ENCODE measurements at regions not wholly inside any gene's neighbourhood (a gene's known extent, or its start where the extent isn't known, plus 50 kb on each side); places are given as distances from the start of the nearest gene placed in this dataset.

- DNase-seq (ENCODE audit: low spot score): no peak
These were observed 628.6 kb upstream of the CCDC54 start for GRCh38 chr3:106748472-106749262.

DNA sequence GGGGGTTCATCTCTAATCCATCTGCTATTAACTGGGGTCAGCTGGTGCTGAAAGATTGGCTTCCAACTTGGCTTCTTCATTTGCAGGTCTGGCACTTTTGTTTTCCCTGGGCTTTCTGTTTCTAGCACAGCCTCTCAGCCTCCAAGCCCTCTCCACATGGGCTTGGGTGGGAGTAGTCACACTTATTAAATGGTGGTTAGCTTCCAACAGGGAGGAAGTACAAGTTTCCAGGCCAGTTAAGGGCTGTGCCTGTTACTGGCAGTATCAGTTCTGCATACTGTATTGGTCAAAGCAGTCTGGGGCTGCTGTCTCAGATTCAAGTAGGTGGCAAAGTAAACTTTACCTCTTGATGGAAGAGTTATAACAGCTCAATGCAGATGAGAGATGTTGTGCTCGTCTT is 627.1 kb upstream of the CCDC54 start:
- no peak for DNase-seq (ENCODE audit: low spot score)

DNA sequence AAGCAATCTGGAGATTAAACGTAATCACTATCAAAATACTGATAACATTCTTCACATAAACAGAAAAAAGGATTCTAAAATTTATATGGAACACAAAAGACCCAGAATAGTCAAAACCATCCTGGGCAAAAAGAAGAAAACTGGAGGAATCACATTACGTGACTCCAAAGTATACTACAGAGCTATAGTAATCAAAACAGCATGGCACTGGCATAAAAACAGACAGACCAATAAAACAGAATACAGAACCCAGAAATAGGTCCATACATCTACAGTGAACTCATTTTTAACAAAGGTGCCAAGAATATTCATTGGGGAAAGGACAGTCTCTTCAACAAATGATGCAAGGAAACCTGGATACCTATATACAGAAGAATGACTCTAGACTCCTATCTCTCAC is 621.9 kb upstream of the CCDC54 start:
- DNase-seq (ENCODE audit: low spot score): no peak

GRCh38 chr3:106756901-106757300 is 620.3 kb upstream of the CCDC54 start:
- no peak for DNase-seq (ENCODE audit: low spot score)

DNA sequence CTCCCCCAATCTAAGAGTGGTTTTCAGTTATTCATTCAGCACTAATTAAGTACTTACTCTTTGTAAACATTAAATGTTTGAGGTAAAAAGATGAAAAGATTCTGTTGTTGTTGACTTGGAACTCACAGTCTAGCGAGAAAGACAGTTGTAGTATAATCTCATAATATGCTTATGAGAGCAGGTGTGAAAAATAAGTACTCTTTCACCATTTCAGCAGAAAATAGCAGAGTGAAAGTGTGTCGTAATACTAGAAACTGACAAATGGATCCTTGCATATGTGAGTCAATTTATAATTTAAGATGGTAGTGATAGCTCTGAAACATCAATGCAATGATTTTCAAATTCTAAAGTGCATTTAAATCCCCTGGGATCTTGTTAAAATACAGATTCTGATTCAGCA is 618.8 kb upstream of the CCDC54 start:
- DNase-seq (ENCODE audit: low spot score): no peak

GRCh38 chr3:106759731-106760130 is 617.5 kb upstream of the CCDC54 start:
- DNase-seq (ENCODE audit: low spot score): no peak

GRCh38 chr3:106765342-106765741 is 611.9 kb upstream of the CCDC54 start:
- no peak for DNase-seq (ENCODE audit: low spot score)

- no peak for DNase-seq (ENCODE audit: low spot score)
These were observed 608.2 kb upstream of the CCDC54 start for GRCh38 chr3:106768941-106769480.

DNA sequence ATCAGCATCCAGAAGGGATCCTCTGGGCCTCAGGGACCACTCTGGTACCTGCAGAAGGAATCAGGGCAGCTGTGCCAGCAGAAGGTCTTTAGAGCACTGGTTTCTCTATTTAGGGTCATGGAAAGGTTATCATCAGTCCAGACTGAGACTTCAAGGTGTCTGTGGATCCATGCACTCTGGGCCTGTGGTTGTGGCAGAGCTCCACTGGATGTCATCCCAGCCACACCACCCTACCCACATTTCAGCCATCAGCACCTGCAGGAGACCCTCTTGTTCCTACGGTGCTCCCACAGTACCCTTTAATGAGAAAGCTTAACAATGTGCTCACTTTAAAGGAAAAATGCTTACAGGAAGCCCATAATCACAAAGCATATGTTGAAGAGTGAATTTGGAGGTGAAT is 603.4 kb upstream of the CCDC54 start:
- DNase-seq (ENCODE audit: low spot score): no peak

DNA sequence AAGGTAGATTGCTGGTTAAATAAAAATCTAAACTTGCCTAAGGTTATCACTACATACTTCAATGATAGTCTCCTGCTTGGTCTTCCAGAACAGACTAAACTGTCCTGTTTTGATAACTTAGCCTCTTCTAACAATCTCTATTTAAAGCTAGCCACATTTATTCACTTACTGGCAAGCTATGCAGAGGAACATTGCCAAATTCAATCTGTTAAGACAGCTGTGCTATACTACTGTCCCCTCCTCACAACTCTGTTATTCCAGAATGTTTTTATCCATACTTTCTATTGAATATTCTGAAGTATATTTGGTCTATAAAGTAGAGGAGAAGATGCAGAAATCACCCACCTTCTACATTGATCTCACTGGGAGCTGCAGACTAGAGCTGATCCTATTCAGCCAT is 594.0 kb upstream of the CCDC54 start:
- no peak for DNase-seq (ENCODE audit: low spot score)

GRCh38 chr3:106789276-106789675 is 588.0 kb upstream of the CCDC54 start:
- DNase-seq (ENCODE audit: low spot score): no peak

DNA sequence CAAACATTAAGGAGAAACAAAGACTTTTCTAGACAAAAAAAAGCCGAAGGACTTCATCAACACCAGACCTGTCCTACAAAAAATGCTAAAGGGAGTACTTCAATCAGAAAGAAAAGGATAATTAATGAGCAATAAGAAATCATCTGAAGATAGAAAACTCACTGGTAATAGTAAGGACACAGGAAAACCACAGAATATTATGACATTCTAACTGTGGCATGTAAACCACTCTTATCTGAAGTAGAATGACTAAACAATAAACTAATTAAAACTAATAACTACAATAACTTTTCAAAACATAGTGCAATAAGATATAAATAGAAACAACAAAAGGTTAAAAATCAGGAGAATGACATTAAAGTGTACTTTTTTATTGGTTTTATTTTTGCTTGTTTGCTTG is 584.5 kb upstream of the CCDC54 start:
- DNase-seq (ENCODE audit: low spot score): no peak

GRCh38 chr3:106794442-106794841 is 582.8 kb upstream of the CCDC54 start:
- DNase-seq (ENCODE audit: low spot score): no peak

GRCh38 chr3:106795553-106795952 is 581.7 kb upstream of the CCDC54 start:
- no peak for DNase-seq (ENCODE audit: low spot score)

DNA sequence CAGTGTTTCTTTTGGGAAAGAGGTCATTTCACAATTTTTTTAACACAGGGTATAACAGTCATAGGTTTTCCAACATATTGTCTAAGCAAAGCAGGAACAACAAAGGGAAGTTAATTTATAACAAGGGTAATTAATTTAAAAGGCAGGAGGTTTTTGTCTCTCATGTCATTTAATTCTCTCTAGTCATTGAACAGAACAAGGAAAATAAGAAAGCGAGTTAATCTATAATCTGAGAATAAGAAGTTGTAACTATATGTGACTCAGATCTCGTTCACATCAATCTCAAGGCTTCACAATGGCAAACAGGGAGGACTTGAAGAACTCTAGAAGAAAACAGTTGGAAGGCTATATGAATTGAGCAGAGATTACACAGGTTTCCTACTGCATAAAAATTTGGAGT is 579.8 kb upstream of the CCDC54 start:
- no peak for DNase-seq (ENCODE audit: low spot score)

DNA sequence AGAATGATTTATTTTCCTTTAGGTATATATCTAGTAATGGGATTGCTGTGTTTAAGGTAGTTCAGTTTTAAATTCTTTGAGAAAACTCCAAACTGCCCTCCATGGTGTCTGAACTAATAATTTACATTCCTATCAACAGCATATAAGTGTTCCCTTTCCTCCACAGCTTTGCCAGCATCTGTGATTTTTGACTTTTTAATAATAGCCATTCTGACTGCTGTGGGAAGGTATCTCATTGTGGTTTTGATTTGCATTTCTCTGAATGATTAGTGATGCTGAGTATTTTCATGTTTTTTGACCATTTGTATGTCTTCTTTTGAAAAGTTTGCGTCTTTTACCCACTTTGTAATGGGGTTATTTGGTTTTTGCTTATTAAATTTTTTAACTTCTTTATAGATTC is 571.6 kb upstream of the CCDC54 start:
- DNase-seq (ENCODE audit: low spot score): no peak

DNA sequence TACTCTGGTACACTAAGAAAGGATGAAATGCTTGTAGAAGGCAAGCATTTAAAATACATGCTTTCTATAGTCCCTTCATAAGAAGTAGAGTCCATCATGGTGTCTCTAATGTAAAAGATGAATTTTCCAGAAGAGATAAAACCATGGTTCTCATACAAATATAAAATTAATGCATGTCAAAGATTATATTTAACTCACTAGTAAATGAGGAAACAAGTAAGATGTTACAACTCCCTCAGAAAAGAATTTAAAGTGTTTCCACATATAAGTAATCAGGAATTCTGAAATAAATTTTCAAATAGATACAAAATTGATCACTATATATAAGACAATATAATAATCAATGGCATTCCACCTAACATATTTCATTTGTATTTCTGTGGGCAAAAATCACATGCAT is 570.3 kb upstream of the CCDC54 start:
- DNase-seq (ENCODE audit: low spot score): no peak

GRCh38 chr3:106809041-106809440 is 568.2 kb upstream of the CCDC54 start:
- DNase-seq (ENCODE audit: low spot score): no peak

- DNase-seq (ENCODE audit: low spot score): no peak
These were observed 567.5 kb upstream of the CCDC54 start for GRCh38 chr3:106809623-106810299.

GRCh38 chr3:106810300-106810875 is 566.9 kb upstream of the CCDC54 start:
- DNase-seq (ENCODE audit: low spot score): no peak

GRCh38 chr3:106811376-106811775 is 565.9 kb upstream of the CCDC54 start:
- no peak for DNase-seq (ENCODE audit: low spot score)

GRCh38 chr3:106813742-106814141 is 563.5 kb upstream of the CCDC54 start:
- DNase-seq (ENCODE audit: low spot score): no peak

DNA sequence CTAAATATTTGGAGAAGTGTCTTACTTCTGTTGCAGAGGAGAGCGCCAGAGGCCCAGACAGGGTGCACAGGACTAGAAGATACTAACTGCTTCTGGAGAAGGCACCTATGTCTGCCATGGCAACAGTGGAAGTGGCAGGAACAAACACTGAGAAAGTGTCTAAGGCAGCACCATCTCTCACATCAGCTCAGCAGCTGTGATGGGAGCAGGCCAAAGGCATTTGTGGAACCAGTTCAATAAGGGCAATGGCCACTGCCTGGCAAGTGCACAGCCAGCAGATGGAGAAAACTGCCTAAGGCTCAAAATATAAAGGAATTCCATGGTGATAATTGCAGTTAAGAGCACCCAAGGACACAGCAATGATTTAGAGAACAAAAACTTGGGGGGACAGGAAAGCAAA is 563.0 kb upstream of the CCDC54 start:
- no peak for DNase-seq (ENCODE audit: low spot score)
